IMR-90 (cell line): ENCODE measurements at regions not wholly inside any gene's neighbourhood (a gene's known extent, or its start where the extent isn't known, plus 50 kb on each side); places are given as distances from the start of the nearest gene placed in this dataset.

Experiments used
- ATAC-seq: fragments of 200-7000 bp; cut with Tn5 transposase; 2 replicates; pipeline ENCODE4 v1.9.1; 2020; ENCODE audit warnings: low read depth, mild to moderate bottlenecking, moderate library complexity
- BruUV-seq: library from RNA; stranded (reverse); fragments of 400-500 nt; replicated peaks from 2 replicates; lab custom pipeline; 2021; lab: Mats Ljungman, UMichigan
- CTCF ChIA-PET: fragments of 300-600 bp; formaldehyde crosslinking; extraction: SDS; loops from one replicate; lab custom pipeline; 2021; ENCODE audit warnings: antibody characterized with exemption; lab: Yijun Ruan, JAX
- POLR2A ChIA-PET: fragments of 300-600 bp; sonication (Branson Sonifier 250); formaldehyde crosslinking; loops from one replicate; lab custom pipeline; 2022; ENCODE audit warnings: antibody characterized with exemption; ENCODE audit not compliant: unreplicated experiment; lab: Charles Lee
- DNase-seq: peaks from one replicate; pipeline ENCODE4 v3.0.0; 2013
- H2AFZ ChIP-seq: replicated peaks from 2 replicates; pipeline ENCODE3; 2013; ENCODE audit warnings: low read length, mild to moderate bottlenecking; ENCODE audit not compliant: poor library complexity
- H2AK5ac ChIP-seq: 2 replicates; pipeline ENCODE4 v1.6.1; 2013; ENCODE audit warnings: low read depth, low read length, inconsistent platforms
- H2AK9ac ChIP-seq: replicated peaks from 2 replicates; pipeline ENCODE3; 2013; ENCODE audit warnings: mild to moderate bottlenecking, low read depth, low read length, moderate library complexity; ENCODE audit not compliant: poor library complexity
- H2BK120ac ChIP-seq: 2 replicates; pipeline ENCODE4 v1.6.1; 2013; ENCODE audit warnings: low read depth, low read length, inconsistent platforms
- H2BK15ac ChIP-seq: 3 replicates; pipeline ENCODE4 v1.6.1; 2013; ENCODE audit warnings: low read depth, low read length, inconsistent platforms
- H2BK20ac ChIP-seq: 2 replicates; pipeline ENCODE4 v1.6.1; 2013; ENCODE audit warnings: low read depth, mild to moderate bottlenecking, inconsistent platforms, low read length, moderate library complexity
- H2BK5ac ChIP-seq: 2 replicates; pipeline ENCODE4 v1.6.1; 2013; ENCODE audit warnings: mild to moderate bottlenecking, low read depth, low read length, inconsistent platforms; ENCODE audit not compliant: poor library complexity, severe bottlenecking
- H3K14ac ChIP-seq: replicated peaks from 2 replicates; pipeline ENCODE4 v1.6.1; 2013; ENCODE audit warnings: low read depth, low read length, inconsistent platforms
- H3K18ac ChIP-seq: 2 replicates; pipeline ENCODE4 v1.6.1; 2013; ENCODE audit warnings: low read depth, low read length, control low read depth
- H3K23ac ChIP-seq: 2 replicates; pipeline ENCODE4 v1.6.1; 2013; ENCODE audit warnings: low read depth, low read length, inconsistent platforms
- H3K27ac ChIP-seq: 2 replicates; pipeline ENCODE4 v1.5.1; 2013; ENCODE audit warnings: mild to moderate bottlenecking, control low read depth, low read length; ENCODE audit not compliant: insufficient read depth
- H3K27me3 ChIP-seq: 2 replicates; pipeline ENCODE4 v1.6.1; 2013; ENCODE audit warnings: low read length; ENCODE audit not compliant: control insufficient read depth, insufficient read depth
- H3K36me3 ChIP-seq: 2 replicates; pipeline ENCODE4 v1.6.1; 2013; ENCODE audit warnings: low read length, mixed read lengths; ENCODE audit not compliant: control insufficient read depth, insufficient read depth
- H3K4ac ChIP-seq: 2 replicates; pipeline ENCODE4 v1.6.1; 2013; ENCODE audit warnings: low read depth, low read length, inconsistent platforms
- H3K4me1 ChIP-seq: 2 replicates; pipeline ENCODE4 v1.6.1; 2013; ENCODE audit warnings: low read length, mixed read lengths; ENCODE audit not compliant: control insufficient read depth, insufficient read depth
- H3K4me2 ChIP-seq: 2 replicates; pipeline ENCODE4 v1.6.1; 2013; ENCODE audit warnings: low read depth, mild to moderate bottlenecking, control low read depth, low read length, moderate library complexity
- H3K4me3 ChIP-seq: 2 replicates; pipeline ENCODE4 v1.5.1; 2013; ENCODE audit warnings: low read depth, mild to moderate bottlenecking, control low read depth, low read length, moderate library complexity; ENCODE audit not compliant: insufficient read depth
- H3K56ac ChIP-seq: 2 replicates; pipeline ENCODE4 v1.6.1; 2013; ENCODE audit warnings: low read length, inconsistent platforms; ENCODE audit not compliant: insufficient read depth; ENCODE audit errors: extremely low read depth
- H3K79me1 ChIP-seq, 2 experiments: 2 replicates each; pipeline ENCODE4 v1.6.1; 2013; ENCODE audit warnings: low read length in 2 of 2, inconsistent platforms in 1 of 2, low read depth in 1 of 2
- H3K9ac ChIP-seq: 2 replicates; pipeline ENCODE4 v1.6.1; 2013; ENCODE audit warnings: low read depth, low read length, control low read depth
- H3K9me1 ChIP-seq: 2 replicates; pipeline ENCODE4 v1.6.1; 2013; ENCODE audit warnings: low read length, inconsistent platforms; ENCODE audit not compliant: insufficient read depth
- H3K9me3 ChIP-seq: 2 replicates; pipeline ENCODE4 v1.6.1; 2013; ENCODE audit warnings: low read length; ENCODE audit not compliant: control insufficient read depth, insufficient read depth
- H4K20me1 ChIP-seq: 2 replicates; pipeline ENCODE4 v1.6.1; 2013; ENCODE audit warnings: low read length, inconsistent platforms; ENCODE audit not compliant: insufficient read depth
- H4K5ac ChIP-seq: 2 replicates; pipeline ENCODE4 v1.6.1; 2013; ENCODE audit warnings: mild to moderate bottlenecking, low read depth, low read length, control low read depth
- H4K8ac ChIP-seq, 2 experiments: 2 replicates each; pipeline ENCODE4 v1.6.1; 2013; ENCODE audit warnings: low read depth in 2 of 2, low read length in 2 of 2, control low read depth in 1 of 2, inconsistent platforms in 1 of 2
- H4K91ac ChIP-seq: 2 replicates; pipeline ENCODE4 v1.6.1; 2013; ENCODE audit warnings: low read depth, low read length, inconsistent platforms; ENCODE audit not compliant: insufficient read depth
- BHLHE40 ChIP-seq: fragments of 150-350 bp; IDR thresholded peaks from 2 replicates; pipeline ENCODE4 v1.6.1; 2016; ENCODE audit warnings: mild to moderate bottlenecking, low read depth, low read length
- MAZ ChIP-seq: IDR thresholded peaks from 2 replicates; pipeline ENCODE4 v1.6.1; 2012; ENCODE audit warnings: low read depth, mild to moderate bottlenecking, low read length, improper control_type of control experiment, moderate library complexity, borderline replicate concordance
- NFE2L2 ChIP-seq: fragments of 150-350 bp; IDR thresholded peaks from 2 replicates; pipeline ENCODE4 v1.6.1; 2016; ENCODE audit warnings: low read depth, mild to moderate bottlenecking, low read length
- RAD21 ChIP-seq: IDR thresholded peaks from 2 replicates; pipeline ENCODE4 v1.6.1; 2012; ENCODE audit warnings: low read length, improper control_type of control experiment
- SMC3 ChIP-seq: fragments of 150-350 bp; IDR thresholded peaks from 2 replicates; pipeline ENCODE4 v1.6.1; 2016; ENCODE audit warnings: low read depth, mild to moderate bottlenecking, antibody characterized with exemption, low read length, moderate library complexity
- USF2 ChIP-seq: fragments of 150-350 bp; IDR thresholded peaks from 2 replicates; pipeline ENCODE4 v1.6.1; 2017; ENCODE audit warnings: mild to moderate bottlenecking, antibody characterized with exemption, low read length, low read depth
- WGBS, 2 experiments: methylation state at CpG; one replicate each; pipeline versions ENCODE4 v1.1.5 to v1.1.7; 2013; ENCODE audit warnings: missing lambda C conversion rate in 2 of 2; ENCODE audit not compliant: insufficient read length in 1 of 2; ENCODE audit errors: extremely low coverage in 2 of 2; 5-methylcytosine and 5-hydroxymethylcytosine counted together
- dilution Hi-C: fragments of 300-500 bp; cut with HindIII; formaldehyde crosslinking; loops from one replicate; pipeline ENCODE4 v1.14.3; 2018; ENCODE audit warnings: low sequenced_read_pairs; ENCODE audit not compliant: unreplicated experiment
- in situ Hi-C: fragments of 300-500 bp; cut with MboI; formaldehyde crosslinking; loops from 3 replicates; pipeline ENCODE4 v1.14.3; 2019; ENCODE audit warnings: low sequenced_read_pairs, inconsistent platforms, mixed read lengths
- intact Hi-C: fragments of 100-400 bp; cut with micrococcal nuclease; formaldehyde crosslinking; loops from 2 replicates; pipeline ENCODE4 v1.10.0; 2022

GRCh38 chr4:43271946-43272345 is 379.4 kb downstream of the GRXCR1 start:
- H3K4me3 ChIP-seq = no peak overlapping the region
- no CpG with 5 or more reads among the region's 1 CpG for WGBS, 2 experiments
- DNase-seq (no peak), ATAC-seq (no peak)
- no TSS peak for BruUV-seq
- no peaks in the 10 kb centered on the region for H4K20me1 ChIP-seq
- ChIA-PET POLR2A (no interaction called here), CTCF (no interaction called here)
- H3K4me2 ChIP-seq = no peak overlapping the region
- H4K5ac ChIP-seq = no peak overlapping the region
- intact Hi-C loops = no loop called here
- no peak overlapping the region for H3K14ac ChIP-seq
- no peaks in the 10 kb centered on the region for H3K4me1 ChIP-seq
- TF ChIP-seq NFE2L2 (no peak), USF2 (no peak), RAD21 (no peak), SMC3 (no peak), BHLHE40 (no peak), MAZ (no peak)
- H3K27ac ChIP-seq = no peak overlapping the region
- in situ Hi-C loops = no loop called here
- no peak overlapping the region for H2BK120ac ChIP-seq
- no peaks in the 10 kb centered on the region for H3K36me3 ChIP-seq
- no peak overlapping the region for H3K18ac ChIP-seq
- no peak overlapping the region for H3K4ac ChIP-seq
- no peak overlapping the region for H2AFZ ChIP-seq
- H3K79me1 ChIP-seq = no peaks in the 10 kb centered on the region
- H3K9me1 ChIP-seq = no peaks in the 10 kb centered on the region
- no peak overlapping the region for H3K9ac ChIP-seq
- no peak overlapping the region for H2AK5ac ChIP-seq
- H2BK15ac ChIP-seq = no peak overlapping the region
- no peak overlapping the region for H4K8ac ChIP-seq
- dilution Hi-C loops = no loop called here
- no peak overlapping the region for H2AK9ac ChIP-seq
- H3K23ac ChIP-seq = no peak overlapping the region
- H2BK5ac ChIP-seq = no peak overlapping the region
- no peaks in the 10 kb centered on the region for H3K9me3 ChIP-seq
- H2BK20ac ChIP-seq = no peak overlapping the region
- no peak overlapping the region for H3K56ac ChIP-seq
- no peaks in the 10 kb centered on the region for H3K27me3 ChIP-seq
- H4K91ac ChIP-seq = no peak overlapping the region
